MM.1S (cell line): ENCODE measurements at regions not wholly inside any gene's neighbourhood (a gene's known extent, or its start where the extent isn't known, plus 50 kb on each side); places are given as distances from the start of the nearest gene placed in this dataset.

Experiments
- DNase-seq: peaks from one replicate; pipeline ENCODE4 v3.0.0-alpha.2; 2015
- H2AFZ ChIP-seq: fragments of 300-600 bp; sonication (generic); 2 replicates; pipeline ENCODE4 v1.6.0; 2016; ENCODE audit warnings: antibody characterized with exemption, low read length
- H3F3A ChIP-seq: fragments of 300-600 bp; sonication (generic); 2 replicates; pipeline ENCODE4 v1.6.1; 2016; ENCODE audit warnings: mild to moderate bottlenecking, antibody characterized with exemption, low read length, moderate library complexity, mixed read lengths; ENCODE audit not compliant: insufficient read depth
- H3K27ac ChIP-seq: fragments of 300-600 bp; sonication (generic); 2 replicates; pipeline ENCODE4 v1.5.1; 2016; ENCODE audit warnings: mild to moderate bottlenecking, low read length
- H3K27me3 ChIP-seq: fragments of 300-600 bp; sonication (generic); replicated peaks from 2 replicates; pipeline ENCODE4 v1.6.0; 2016; ENCODE audit warnings: low read length; ENCODE audit not compliant: insufficient read depth
- H3K36me3 ChIP-seq: fragments of 300-600 bp; sonication (generic); replicated peaks from 2 replicates; pipeline ENCODE4 v1.6.1; 2016; ENCODE audit warnings: mild to moderate bottlenecking, low read length, mixed read lengths; ENCODE audit not compliant: insufficient read depth
- H3K4me1 ChIP-seq: fragments of 300-600 bp; sonication (generic); 2 replicates; pipeline ENCODE4 v1.6.1; 2016; ENCODE audit warnings: low read length, mixed read lengths
- H3K4me2 ChIP-seq: fragments of 300-600 bp; sonication (generic); 2 replicates; pipeline ENCODE4 v1.6.0; 2016; ENCODE audit warnings: low read depth, low read length
- H3K4me3 ChIP-seq: fragments of 300-600 bp; sonication (generic); 2 replicates; pipeline ENCODE4 v1.5.1; 2016; ENCODE audit warnings: low read length, mixed read lengths
- H3K79me2 ChIP-seq: fragments of 300-600 bp; sonication (generic); 2 replicates; pipeline ENCODE4 v1.6.1; 2016; ENCODE audit warnings: mixed run types, low read length, mixed read lengths
- H3K9ac ChIP-seq: fragments of 300-600 bp; sonication (generic); 2 replicates; pipeline ENCODE4 v1.6.1; 2016; ENCODE audit warnings: low read length, mixed read lengths
- H3K9me2 ChIP-seq: fragments of 300-600 bp; sonication (generic); replicated peaks from 2 replicates; pipeline ENCODE4 v1.6.1; 2016; ENCODE audit warnings: mild to moderate bottlenecking, low read length, mixed read lengths; ENCODE audit not compliant: insufficient read depth
- H3K9me3 ChIP-seq: fragments of 300-600 bp; sonication (generic); replicated peaks from 2 replicates; pipeline ENCODE4 v1.6.1; 2016; ENCODE audit warnings: mild to moderate bottlenecking, low read length, mixed read lengths; ENCODE audit not compliant: insufficient read depth
- H4K20me1 ChIP-seq: fragments of 300-600 bp; sonication (generic); 2 replicates; pipeline ENCODE4 v1.6.1; 2016; ENCODE audit warnings: mild to moderate bottlenecking, low read length, moderate library complexity, mixed read lengths; ENCODE audit not compliant: insufficient read depth
- EZH2 ChIP-seq: fragments of 300-600 bp; sonication (generic); optimal IDR thresholded peaks from 2 replicates; pipeline ENCODE3; 2017; ENCODE audit warnings: low read depth, mild to moderate bottlenecking, antibody characterized with exemption, low read length, mixed read lengths
- EZH2phosphoT487 ChIP-seq: fragments of 300-600 bp; sonication (generic); IDR thresholded peaks from 2 replicates; pipeline ENCODE4 v1.6.1; 2018; ENCODE audit warnings: antibody characterized with exemption, low read length
- TF ChIP-seq, protein P1 (sequence below): fragments of 300-600 bp; sonication (generic); IDR thresholded peaks from 2 replicates; pipeline ENCODE4 v1.5.1; 2016; ENCODE audit warnings: antibody characterized with exemption, low read length, mixed read lengths

DNA sequence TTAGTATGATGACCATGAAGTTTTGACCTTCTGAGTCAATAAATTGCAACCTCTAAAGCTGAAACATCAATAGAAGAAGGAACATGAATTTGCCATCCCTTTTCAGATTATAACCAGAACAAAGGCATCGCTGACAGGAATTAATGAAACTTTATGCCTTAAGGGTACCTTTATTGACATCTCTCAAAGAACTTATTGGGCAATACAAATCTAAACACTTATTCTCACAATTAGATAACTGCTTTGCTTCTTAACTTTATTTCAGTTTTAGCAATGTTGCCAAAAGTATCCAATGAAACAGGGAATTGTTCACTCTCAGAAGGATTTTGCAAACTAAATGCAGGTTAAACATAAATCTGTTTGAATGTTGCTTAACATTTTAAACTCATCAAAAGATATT is 116.0 kb downstream of the ELAPOR2 start:
- no peaks in the 10 kb centered on the region for H3F3A ChIP-seq
- no peaks in the 10 kb centered on the region for H3K9me3 ChIP-seq
- H3K9ac ChIP-seq, result no peak overlapping the region
- TF ChIP-seq EZH2, result no peak
- TF ChIP-seq, protein P1, sequence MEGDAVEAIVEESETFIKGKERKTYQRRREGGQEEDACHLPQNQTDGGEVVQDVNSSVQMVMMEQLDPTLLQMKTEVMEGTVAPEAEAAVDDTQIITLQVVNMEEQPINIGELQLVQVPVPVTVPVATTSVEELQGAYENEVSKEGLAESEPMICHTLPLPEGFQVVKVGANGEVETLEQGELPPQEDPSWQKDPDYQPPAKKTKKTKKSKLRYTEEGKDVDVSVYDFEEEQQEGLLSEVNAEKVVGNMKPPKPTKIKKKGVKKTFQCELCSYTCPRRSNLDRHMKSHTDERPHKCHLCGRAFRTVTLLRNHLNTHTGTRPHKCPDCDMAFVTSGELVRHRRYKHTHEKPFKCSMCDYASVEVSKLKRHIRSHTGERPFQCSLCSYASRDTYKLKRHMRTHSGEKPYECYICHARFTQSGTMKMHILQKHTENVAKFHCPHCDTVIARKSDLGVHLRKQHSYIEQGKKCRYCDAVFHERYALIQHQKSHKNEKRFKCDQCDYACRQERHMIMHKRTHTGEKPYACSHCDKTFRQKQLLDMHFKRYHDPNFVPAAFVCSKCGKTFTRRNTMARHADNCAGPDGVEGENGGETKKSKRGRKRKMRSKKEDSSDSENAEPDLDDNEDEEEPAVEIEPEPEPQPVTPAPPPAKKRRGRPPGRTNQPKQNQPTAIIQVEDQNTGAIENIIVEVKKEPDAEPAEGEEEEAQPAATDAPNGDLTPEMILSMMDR, result no peak
- TF ChIP-seq EZH2phosphoT487, result no peak
- H2AFZ ChIP-seq, result no peak overlapping the region
- no peaks in the 10 kb centered on the region for H3K36me3 ChIP-seq
- no peaks in the 10 kb centered on the region for H3K9me2 ChIP-seq
- H3K27me3 ChIP-seq, result no peaks in the 10 kb centered on the region
- no peak overlapping the region for H3K4me3 ChIP-seq
- H3K27ac ChIP-seq, result no peak overlapping the region
- H3K4me1 ChIP-seq, result no peaks in the 10 kb centered on the region
- H3K79me2 ChIP-seq, result no peaks in the 10 kb centered on the region
- H4K20me1 ChIP-seq, result no peaks in the 10 kb centered on the region
- no peak overlapping the region for H3K4me2 ChIP-seq
- DNase-seq, result no peak

DNA sequence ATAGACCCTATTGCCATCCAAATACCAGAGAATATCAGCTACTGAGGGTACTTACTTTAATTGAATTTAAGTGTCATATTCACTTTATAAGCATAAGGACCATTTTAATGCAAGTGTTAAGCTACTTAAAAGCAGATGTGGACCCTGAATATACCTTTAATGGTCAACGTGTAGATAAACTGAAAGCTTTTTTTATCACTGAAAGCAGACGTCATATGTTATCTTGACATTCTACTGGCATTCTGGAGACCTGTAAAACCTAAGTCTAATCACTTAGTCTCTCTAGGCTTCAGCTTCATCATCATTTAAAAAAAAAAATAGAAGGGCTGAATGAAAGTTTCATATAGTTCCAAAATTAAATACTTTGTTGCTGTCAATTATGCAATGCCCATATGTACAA is 116.5 kb downstream of the ELAPOR2 start:
- Histone ChIP-seq H3K27ac (no peak overlapping the region), H3F3A (no peaks in the 10 kb centered on the region), H3K79me2 (no peaks in the 10 kb centered on the region), H3K9ac (no peak overlapping the region), H3K27me3 (no peaks in the 10 kb centered on the region), H3K4me1 (no peaks in the 10 kb centered on the region), H4K20me1 (no peaks in the 10 kb centered on the region), H3K4me2 (no peak overlapping the region), H3K4me3 (no peak overlapping the region), H3K9me2 (no peaks in the 10 kb centered on the region), H3K36me3 (no peaks in the 10 kb centered on the region), H2AFZ (no peak overlapping the region), H3K9me3 (no peaks in the 10 kb centered on the region)
- no peak for TF ChIP-seq EZH2phosphoT487
- TF ChIP-seq, protein P1, result no peak
- TF ChIP-seq EZH2, result no peak
- no peak for DNase-seq

DNA sequence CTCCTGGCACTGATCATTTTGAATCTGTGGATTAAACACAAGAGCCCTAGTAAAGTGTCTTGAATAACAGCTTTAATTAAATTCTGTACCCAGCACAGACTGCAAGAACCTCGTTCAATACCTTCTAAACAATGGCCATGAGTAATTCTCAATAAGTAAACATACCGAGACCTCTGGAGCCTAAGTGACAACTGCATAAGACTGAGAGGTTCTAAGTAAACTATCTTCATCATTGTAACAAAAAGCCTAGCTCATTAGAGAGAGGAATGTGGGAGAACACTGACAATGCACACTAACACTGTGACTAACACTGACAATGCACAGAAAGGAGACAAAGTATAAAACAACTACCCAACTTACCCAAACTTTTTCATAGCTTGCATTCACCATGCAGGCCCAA is 117.4 kb downstream of the ELAPOR2 start:
- no peak for DNase-seq
- no peak overlapping the region for H3K27ac ChIP-seq

More for the DNA sequence above, 117.4 kb downstream of the ELAPOR2 start:
- no peak overlapping the region for H2AFZ ChIP-seq
- H3K4me3 ChIP-seq, result no peak overlapping the region
- H3F3A ChIP-seq, result no peaks in the 10 kb centered on the region
- H3K4me2 ChIP-seq, result no peak overlapping the region
- H3K9me3 ChIP-seq, result no peaks in the 10 kb centered on the region
- no peak for TF ChIP-seq EZH2
- TF ChIP-seq, protein P1, result no peak
- no peak for TF ChIP-seq EZH2phosphoT487
- H3K27me3 ChIP-seq, result no peaks in the 10 kb centered on the region
- no peaks in the 10 kb centered on the region for H3K36me3 ChIP-seq
- H4K20me1 ChIP-seq, result no peaks in the 10 kb centered on the region
- H3K9me2 ChIP-seq, result no peaks in the 10 kb centered on the region
- no peaks in the 10 kb centered on the region for H3K79me2 ChIP-seq
- no peaks in the 10 kb centered on the region for H3K4me1 ChIP-seq
- no peak overlapping the region for H3K9ac ChIP-seq
